ENCODE measurements at regions not wholly inside any gene's neighbourhood (a gene's known extent, or its start where the extent isn't known, plus 50 kb on each side); places are given as distances from the start of the nearest gene placed in this dataset.
"Not testable (repeated sequence)": the region's sequence is repeated elsewhere in the genome, so short reads cannot be mapped to it uniquely, and the experiment has no call there.

GRCh38 chr4:91653067-91653466 lies 650.7 kb upstream of the GRID2 start:
- no peak for ATAC-seq (ENCODE audit: poor library complexity)
- intact Hi-C loops (cut with DNase I): no loop called here
- no peak for DNase-seq

- ATAC-seq (ENCODE audit: poor library complexity): no peak
- intact Hi-C loops (cut with DNase I): no loop called here
- DNase-seq: no peak
These were observed 622.7 kb upstream of the GRID2 start for GRCh38 chr4:91681091-91681490.

- intact Hi-C loops (cut with DNase I): no loop called here
- ATAC-seq (ENCODE audit: poor library complexity) (no peak), DNase-seq (no peak)
These were observed 622.2 kb upstream of the GRID2 start for GRCh38 chr4:91681544-91681943.

- DNase-seq (no peak), ATAC-seq (ENCODE audit: poor library complexity) (no peak)
- intact Hi-C loops (cut with DNase I): no loop called here
These were observed 618.8 kb upstream of the GRID2 start for GRCh38 chr4:91684955-91685354.

- DNase-seq: no peak
- intact Hi-C loops (cut with DNase I): no loop called here
- no peak for ATAC-seq (ENCODE audit: poor library complexity)
These were observed 615.4 kb upstream of the GRID2 start for GRCh38 chr4:91688413-91688812.

GRCh38 chr4:91699691-91700090 lies 604.1 kb upstream of the GRID2 start:
- intact Hi-C loops (cut with DNase I); DNase-seq; ATAC-seq (ENCODE audit: poor library complexity): not testable (repeated sequence)

GRCh38 chr4:91729851-91730250 lies 573.9 kb upstream of the GRID2 start:
- DNase-seq (no peak), ATAC-seq (ENCODE audit: poor library complexity) (no peak)
- intact Hi-C loops (cut with DNase I): no loop called here

GRCh38 chr4:91734682-91735081 lies 569.1 kb upstream of the GRID2 start:
- intact Hi-C loops (cut with DNase I): no loop called here
- ATAC-seq (ENCODE audit: poor library complexity): no peak
- DNase-seq: no peak

- ATAC-seq (ENCODE audit: poor library complexity); DNase-seq; intact Hi-C loops (cut with DNase I): not testable (repeated sequence)
These were observed 564.9 kb upstream of the GRID2 start for GRCh38 chr4:91738831-91739230.

- DNase-seq (no peak), ATAC-seq (ENCODE audit: poor library complexity) (no peak)
- intact Hi-C loops (cut with DNase I): no loop called here
These were observed 557.2 kb upstream of the GRID2 start for GRCh38 chr4:91746551-91746950.

- intact Hi-C loops (cut with DNase I): no loop called here
- DNase-seq: no peak
- no peak for ATAC-seq (ENCODE audit: poor library complexity)
These were observed 551.8 kb upstream of the GRID2 start for GRCh38 chr4:91751961-91752360.

- DNase-seq: no peak
- no peak for ATAC-seq (ENCODE audit: poor library complexity)
- intact Hi-C loops (cut with DNase I): no loop called here
These were observed 549.0 kb upstream of the GRID2 start for GRCh38 chr4:91754716-91755115.

GRCh38 chr4:91758487-91758886 lies 545.3 kb upstream of the GRID2 start:
- ATAC-seq (ENCODE audit: poor library complexity): no peak

GRCh38 chr4:91764085-91764484 lies 539.7 kb upstream of the GRID2 start:
- DNase-seq (no peak), ATAC-seq (ENCODE audit: poor library complexity) (no peak)
- intact Hi-C loops (cut with DNase I): no loop called here

More at GRCh38 chr4:91758487-91758886, 545.3 kb upstream of the GRID2 start:
- intact Hi-C loops (cut with DNase I): no loop called here
- DNase-seq: no peak

- no peak for DNase-seq
- ATAC-seq (ENCODE audit: poor library complexity): no peak
- intact Hi-C loops (cut with DNase I): no loop called here
These were observed 533.9 kb upstream of the GRID2 start for GRCh38 chr4:91769912-91770311.

- intact Hi-C loops (cut with DNase I); ATAC-seq (ENCODE audit: poor library complexity); DNase-seq: not testable (repeated sequence)
These were observed 512.1 kb upstream of the GRID2 start for GRCh38 chr4:91791631-91792030.

GRCh38 chr4:91795947-91796346 lies 507.8 kb upstream of the GRID2 start:
- intact Hi-C loops (cut with DNase I): no loop called here
- ATAC-seq (ENCODE audit: poor library complexity) (no peak), DNase-seq (no peak)

GRCh38 chr4:91812319-91812718 lies 491.4 kb upstream of the GRID2 start:
- ATAC-seq (ENCODE audit: poor library complexity): no peak
- intact Hi-C loops (cut with DNase I): no loop called here
- no peak for DNase-seq

GRCh38 chr4:91824773-91825172 lies 479.0 kb upstream of the GRID2 start:
- intact Hi-C loops (cut with DNase I): no loop called here
- no peak for ATAC-seq (ENCODE audit: poor library complexity)
- no peak for DNase-seq

GRCh38 chr4:91826186-91826585 lies 477.6 kb upstream of the GRID2 start:
- ATAC-seq (ENCODE audit: poor library complexity): no peak
- no peak for DNase-seq
- intact Hi-C loops (cut with DNase I): no loop called here

- no peak for DNase-seq
- intact Hi-C loops (cut with DNase I): no loop called here
- ATAC-seq (ENCODE audit: poor library complexity): no peak
These were observed 475.9 kb upstream of the GRID2 start for GRCh38 chr4:91827914-91828313.

GRCh38 chr4:91829531-91829930 lies 474.2 kb upstream of the GRID2 start:
- ATAC-seq (ENCODE audit: poor library complexity) (no peak), DNase-seq (no peak)
- intact Hi-C loops (cut with DNase I): no loop called here

Measured in Right ventricle myocardium superior (tissue), 1 donor.